HFF-Myc (cell line): ENCODE measurements at regions not wholly inside any gene's neighbourhood (a gene's known extent, or its start where the extent isn't known, plus 50 kb on each side); places are given as distances from the start of the nearest gene placed in this dataset.

Experiments used
- DNase-seq: peaks from one replicate; pipeline ENCODE4 v3.0.0-alpha.2; 2011; ENCODE audit warnings: low read depth; ENCODE audit errors: extremely low read depth
- H3K4me3 ChIP-seq: replicated peaks from 2 replicates; pipeline ENCODE4 v1.5.1; 2011; ENCODE audit warnings: low read depth, mild to moderate bottlenecking, control low read depth, low read length
- TF ChIP-seq, protein P1 (sequence below): IDR thresholded peaks from 2 replicates; pipeline ENCODE4 v1.5.1; 2012; ENCODE audit warnings: mild to moderate bottlenecking, low read depth, low read length, control low read depth; ENCODE audit errors: missing control alignments

DNA sequence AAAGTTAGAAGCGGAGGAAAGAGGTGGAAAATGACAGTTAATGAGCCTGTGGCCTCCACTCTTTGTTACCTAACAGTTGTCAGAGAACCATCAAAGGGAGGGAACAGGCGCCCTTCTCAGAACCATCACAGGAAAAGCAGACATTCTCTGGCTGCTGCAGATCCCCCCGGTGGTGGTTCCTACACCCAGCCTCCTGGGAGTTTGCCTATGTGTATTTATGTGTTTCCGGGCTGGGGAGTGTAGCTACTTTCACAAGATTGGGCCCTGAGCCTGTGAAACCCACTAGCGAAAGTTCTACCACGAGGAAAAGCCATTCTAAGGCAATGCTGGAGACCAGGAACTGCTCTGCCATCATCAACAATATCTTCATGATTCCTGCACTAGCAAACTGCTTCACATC lies 52.7 kb upstream of the BCOR start:
- TF ChIP-seq, protein P1, sequence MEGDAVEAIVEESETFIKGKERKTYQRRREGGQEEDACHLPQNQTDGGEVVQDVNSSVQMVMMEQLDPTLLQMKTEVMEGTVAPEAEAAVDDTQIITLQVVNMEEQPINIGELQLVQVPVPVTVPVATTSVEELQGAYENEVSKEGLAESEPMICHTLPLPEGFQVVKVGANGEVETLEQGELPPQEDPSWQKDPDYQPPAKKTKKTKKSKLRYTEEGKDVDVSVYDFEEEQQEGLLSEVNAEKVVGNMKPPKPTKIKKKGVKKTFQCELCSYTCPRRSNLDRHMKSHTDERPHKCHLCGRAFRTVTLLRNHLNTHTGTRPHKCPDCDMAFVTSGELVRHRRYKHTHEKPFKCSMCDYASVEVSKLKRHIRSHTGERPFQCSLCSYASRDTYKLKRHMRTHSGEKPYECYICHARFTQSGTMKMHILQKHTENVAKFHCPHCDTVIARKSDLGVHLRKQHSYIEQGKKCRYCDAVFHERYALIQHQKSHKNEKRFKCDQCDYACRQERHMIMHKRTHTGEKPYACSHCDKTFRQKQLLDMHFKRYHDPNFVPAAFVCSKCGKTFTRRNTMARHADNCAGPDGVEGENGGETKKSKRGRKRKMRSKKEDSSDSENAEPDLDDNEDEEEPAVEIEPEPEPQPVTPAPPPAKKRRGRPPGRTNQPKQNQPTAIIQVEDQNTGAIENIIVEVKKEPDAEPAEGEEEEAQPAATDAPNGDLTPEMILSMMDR: no peak
- H3K4me3 ChIP-seq: no peak overlapping the region
- DNase-seq: no peak

- TF ChIP-seq, protein P1: no peak
- H3K4me3 ChIP-seq: no peak overlapping the region
- no peak for DNase-seq
These were observed 51.8 kb upstream of the BCOR start for GRCh38 chrX:40149286-40150175.

GRCh38 chrX:40148385-40149285 lies 50.9 kb upstream of the BCOR start:
- H3K4me3 ChIP-seq: no peak overlapping the region
- TF ChIP-seq, protein P1: no peak
- DNase-seq: no peak

DNA sequence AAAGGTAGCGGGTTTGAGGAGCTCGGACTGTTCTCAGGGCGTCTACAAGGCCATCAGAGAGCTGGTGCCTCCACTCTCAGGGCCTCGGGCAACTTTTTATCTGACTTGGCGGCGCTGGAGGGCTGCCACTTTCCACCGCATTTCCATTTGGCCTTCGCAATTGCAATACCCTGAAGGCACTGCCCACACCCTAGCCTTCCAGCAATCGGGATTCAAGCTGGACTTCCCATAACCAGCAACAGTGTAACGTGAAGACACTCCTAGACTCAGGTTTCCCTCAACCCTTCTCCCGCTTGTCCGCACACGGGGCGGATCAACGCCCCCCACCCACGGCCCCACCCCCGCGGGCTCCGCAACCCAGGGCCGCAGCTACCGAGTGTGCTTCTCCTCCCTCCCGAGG lies 50.2 kb upstream of the BCOR start:
- TF ChIP-seq, protein P1: no peak
- DNase-seq: no peak
- H3K4me3 ChIP-seq: no peak overlapping the region
